ENCODE measurements at regions not wholly inside any gene's neighbourhood (a gene's known extent, or its start where the extent isn't known, plus 50 kb on each side); places are given as distances from the start of the nearest gene placed in this dataset.

DNA sequence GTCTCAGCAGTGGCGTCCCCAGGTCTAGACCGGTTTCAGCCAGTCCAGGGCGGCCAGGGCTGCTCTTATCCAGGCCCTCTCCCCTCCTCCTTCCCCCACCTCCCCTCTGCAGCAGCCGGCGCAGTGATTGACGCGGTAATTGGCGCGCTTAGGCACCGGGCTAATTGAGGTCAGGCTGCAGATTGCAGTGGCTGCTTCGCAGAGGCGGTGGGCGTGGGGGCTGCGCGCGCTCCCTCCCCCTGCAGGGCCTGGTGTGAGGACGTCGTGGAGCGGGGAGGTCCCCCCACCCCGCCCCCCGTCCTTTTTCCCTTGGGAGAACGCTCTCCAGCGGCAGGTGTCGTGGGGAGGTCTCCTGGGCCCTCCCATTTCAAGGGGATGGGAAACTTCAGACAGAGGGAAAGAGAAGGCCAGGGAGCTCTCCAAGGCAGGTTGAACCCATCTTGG is 70.4 kb upstream of the BLCAP start:
- no peak for DNase-seq (ENCODE audit: low spot score)

DNA sequence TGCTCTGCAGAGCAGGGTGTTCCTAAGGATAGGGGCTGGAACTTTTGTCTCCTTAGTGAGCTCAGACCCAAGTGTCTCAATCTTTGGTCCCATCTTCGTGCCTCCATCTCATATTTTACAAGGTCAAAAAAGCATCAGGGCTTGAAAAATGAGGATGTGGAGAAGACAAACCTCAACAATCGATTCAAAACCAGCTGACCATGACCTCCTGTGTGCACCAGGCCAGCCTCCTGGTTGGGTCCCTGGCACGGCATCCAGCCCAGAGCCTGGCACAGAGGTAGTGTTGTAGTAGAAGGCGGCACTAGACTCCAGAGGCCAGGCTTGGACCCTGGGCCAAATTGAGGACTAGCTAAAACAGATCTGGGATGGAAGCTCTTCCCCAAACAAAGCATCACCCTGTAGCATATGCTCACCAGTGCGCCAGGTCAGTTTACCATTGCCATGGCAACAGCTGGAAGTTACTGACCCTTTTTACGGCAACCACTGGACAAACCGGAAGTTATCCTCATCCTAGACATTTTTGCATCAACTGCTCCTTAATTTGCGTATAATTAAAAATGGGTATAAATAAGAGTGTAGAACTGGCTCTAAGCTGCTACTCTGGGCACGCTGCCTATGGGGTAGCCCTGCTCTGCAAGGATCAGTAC is 69.3 kb upstream of the BLCAP start:
- DNase-seq (ENCODE audit: low spot score): no peak

DNA sequence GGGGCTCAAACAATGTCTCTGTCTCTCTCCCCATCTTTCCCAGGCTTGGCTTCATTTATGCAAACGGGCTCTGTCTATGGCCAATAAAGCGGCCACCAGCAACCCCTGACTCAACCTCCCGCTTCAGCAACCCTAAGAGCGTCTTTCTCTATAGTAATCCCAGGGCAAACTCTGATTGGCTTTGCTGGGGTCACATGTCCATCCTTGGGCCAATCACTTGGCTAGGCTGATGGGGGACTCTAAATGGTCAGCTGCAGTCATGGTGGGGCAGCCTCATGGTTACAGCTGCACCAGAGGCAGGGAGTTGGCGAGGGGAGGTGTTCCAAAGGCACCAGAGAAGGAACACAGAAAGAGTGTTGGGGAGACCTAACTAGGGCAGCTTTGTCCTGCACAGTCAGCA is 68.5 kb upstream of the BLCAP start:
- DNase-seq (ENCODE audit: low spot score): no peak

DNA sequence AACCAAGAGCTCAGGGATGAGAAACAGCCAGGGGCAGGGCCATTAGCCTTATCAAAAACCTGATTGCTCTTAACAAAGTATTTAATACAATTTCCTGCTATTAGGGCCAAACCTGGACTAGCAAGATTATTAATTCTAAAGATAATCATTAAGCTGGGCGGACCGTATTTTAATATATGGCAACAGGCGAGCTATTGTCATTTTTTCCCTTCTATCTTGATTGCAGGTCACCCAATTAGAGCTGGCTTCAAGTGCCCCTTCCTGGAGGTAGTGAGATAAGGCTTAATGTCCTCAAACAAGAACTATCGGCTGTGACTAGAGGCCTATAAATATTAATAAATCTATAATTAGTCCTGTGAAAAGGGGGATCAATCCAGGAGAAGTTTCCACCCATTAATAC is 66.0 kb upstream of the BLCAP start:
- no peak for DNase-seq (ENCODE audit: low spot score)

DNA sequence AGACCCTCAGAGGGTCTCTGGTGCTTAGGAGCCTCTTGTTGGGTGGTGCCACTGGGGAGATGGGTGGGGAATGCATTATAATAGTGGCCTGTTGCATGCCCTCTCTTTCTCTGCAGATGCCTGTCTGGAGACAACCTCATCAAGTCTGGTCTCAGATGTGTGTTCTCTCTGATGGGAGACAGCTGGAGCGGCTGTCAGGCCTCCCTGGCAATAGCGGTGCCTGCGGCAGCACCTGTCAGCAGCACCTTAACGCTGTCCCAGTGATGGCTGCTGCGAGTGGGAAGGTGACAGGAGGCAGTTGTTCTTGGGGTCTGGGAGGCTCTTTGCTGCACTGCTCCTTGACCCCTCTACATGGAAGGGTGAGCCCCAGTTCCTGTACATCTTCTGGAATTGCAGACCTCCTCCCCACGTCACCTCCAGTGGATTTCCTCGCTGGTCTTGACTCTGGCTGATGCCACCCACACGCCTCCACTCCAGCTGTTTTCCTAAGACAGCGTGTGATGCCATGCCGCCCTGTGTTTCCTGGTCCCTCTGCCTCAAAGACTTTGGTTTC is 63.3 kb upstream of the BLCAP start:
- DNase-seq (ENCODE audit: low spot score): no peak

DNA sequence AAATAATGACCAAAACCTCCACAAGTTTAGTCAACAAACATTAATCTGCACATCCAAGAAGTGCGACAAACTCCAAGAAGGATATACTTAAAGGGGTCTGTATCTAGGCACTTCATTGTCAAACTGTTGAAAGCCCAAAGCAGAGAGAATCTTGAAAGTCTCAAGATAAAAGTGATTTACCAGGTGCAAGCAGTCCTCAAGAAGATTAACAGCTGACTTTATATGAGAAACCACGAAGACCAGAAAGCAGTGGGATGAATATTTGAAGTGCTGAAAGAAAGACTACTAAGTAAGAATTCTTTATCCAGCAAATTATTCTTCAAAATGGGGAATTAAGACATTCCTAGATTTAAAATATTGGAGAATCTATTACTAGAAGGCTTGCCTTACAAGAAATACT is 58.4 kb upstream of the BLCAP start:
- DNase-seq (ENCODE audit: low spot score): no peak

DNA sequence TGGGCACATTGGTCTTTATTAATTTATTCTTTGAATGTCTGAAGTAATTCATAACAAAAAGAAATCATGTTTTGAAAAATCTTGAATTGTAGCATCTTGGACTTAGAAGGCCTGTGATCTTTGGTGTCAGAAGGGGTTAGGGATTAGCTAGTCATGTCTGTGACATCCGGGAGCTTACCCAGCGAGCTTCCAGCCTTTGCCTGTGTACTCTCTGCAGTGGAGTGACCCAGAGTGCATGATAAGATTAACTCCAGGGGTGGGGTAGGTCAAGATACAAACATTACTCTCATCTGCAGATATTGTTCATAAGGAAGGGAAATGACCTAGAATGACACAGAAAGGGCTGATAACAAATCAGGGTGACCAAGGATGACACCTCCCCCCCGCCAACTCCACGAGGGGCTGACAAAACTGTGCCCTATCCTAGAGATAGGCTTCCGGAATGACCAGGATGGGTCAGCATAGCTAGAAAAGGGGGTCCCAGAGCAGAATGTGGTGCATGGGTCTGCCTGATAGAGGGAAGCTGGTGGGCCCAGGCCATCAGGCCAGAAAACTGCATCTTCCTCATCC is 56.6 kb upstream of the BLCAP start:
- no peak for DNase-seq (ENCODE audit: low spot score)

DNA sequence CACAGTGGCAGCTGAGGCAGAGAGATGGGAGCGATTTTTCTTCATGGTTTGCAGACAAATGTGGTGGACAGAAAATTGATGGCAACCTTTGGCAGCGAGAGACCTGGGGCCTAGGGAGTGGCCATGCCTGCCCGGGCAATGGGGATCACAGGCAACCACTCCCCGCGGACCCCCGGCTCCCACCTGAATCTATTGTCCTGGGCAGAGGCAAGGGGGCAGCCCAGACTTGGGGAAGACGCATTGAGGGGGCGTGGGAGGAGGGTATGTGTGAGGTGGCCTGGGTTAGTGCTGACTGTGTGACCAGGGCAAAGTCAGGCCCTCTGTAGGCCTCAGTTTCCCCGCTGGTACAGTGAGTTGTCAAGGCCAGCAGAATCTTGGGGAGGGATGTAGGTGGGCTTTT is 53.6 kb upstream of the BLCAP start:
- no peak for DNase-seq (ENCODE audit: low spot score)

DNA sequence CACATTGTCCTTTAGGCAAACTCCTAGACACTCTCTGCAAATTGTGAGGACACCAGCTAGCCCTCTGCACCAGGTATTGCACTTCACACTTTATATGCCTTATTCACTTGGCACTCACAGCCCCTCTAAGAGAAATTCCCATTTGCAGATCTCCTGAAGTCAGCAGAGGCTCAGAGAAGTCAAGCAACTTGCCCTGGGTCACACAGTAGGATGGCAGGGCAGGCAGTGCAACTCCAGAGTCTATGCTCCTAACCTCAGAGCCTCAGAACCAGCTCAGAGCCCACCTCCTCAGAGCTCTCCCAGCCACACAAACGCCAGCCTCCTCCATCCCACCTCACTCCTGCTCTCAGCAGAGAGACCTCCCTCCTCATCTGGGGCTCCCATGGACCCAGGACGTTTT is 52.4 kb upstream of the BLCAP start:
- DNase-seq (ENCODE audit: low spot score): no peak

DNA sequence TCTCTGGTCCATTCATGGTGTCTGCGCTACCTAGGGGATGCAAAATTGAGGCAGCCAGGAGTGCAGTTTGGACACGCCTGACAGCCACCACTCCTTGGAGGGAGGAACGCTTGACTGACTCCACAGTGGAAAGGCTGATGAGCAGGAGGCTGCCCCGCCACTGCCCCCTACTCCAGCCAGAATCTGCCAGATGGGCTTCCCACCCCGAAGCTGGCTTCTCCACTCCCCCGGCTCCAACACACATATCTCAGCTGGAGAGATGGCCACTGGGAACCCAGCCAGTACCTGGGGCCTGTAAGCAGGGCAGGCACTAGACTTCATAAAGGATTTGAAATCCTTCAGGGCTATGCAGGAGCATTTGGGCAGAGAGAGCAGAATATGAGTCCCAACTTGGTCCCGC is 51.4 kb upstream of the BLCAP start:
- no peak for DNase-seq (ENCODE audit: low spot score)

DNA sequence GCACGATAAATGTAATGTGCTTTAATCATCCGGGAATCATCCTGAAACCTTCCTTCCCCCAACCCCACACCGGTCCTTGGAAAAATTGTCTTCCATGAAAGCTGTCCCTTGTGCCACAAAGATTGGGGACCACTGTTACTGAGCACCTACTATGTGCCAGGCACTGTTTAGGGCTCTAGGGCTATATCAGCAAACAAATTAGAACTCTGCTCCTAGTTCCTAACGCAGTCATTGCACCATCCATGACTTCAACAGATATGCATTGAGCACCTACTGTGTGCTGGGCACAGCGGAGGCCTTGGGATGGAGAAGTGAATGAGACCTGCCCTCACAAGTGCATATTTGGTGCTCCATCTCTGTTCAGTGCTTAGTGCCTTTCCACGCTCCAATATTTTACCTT is 50.3 kb upstream of the BLCAP start:
- no peak for DNase-seq (ENCODE audit: low spot score)
